Calu3 (cell line): ENCODE measurements at regions not wholly inside any gene's neighbourhood (a gene's known extent, or its start where the extent isn't known, plus 50 kb on each side); places are given as distances from the start of the nearest gene placed in this dataset.

Experiments
- BruUV-seq: library from RNA; stranded (reverse); fragments of 400-500 nt; replicated peaks from 2 replicates; lab custom pipeline; 2021; lab: Mats Ljungman, UMichigan
- CTCF ChIA-PET: fragments of 300-600 bp; sonication (Branson Sonifier 250); formaldehyde crosslinking; loops from one replicate; lab custom pipeline; 2022; ENCODE audit warnings: antibody characterized with exemption; lab: Charles Lee
- DNase-seq: peaks from one replicate; pipeline ENCODE4 v3.0.0; 2022
- H3K27ac Mint-ChIP-seq: one replicate; pipeline ENCODE4 v1.8.0; 2022; ENCODE audit warnings: mixed read lengths; ENCODE audit not compliant: unreplicated experiment
- H3K27me3 Mint-ChIP-seq: one replicate; pipeline ENCODE4 v1.8.0; 2022; ENCODE audit warnings: mixed read lengths; ENCODE audit not compliant: unreplicated experiment
- H3K36me3 Mint-ChIP-seq: one replicate; pipeline ENCODE4 v1.8.0; 2022; ENCODE audit warnings: mild to moderate bottlenecking, moderate library complexity, mixed read lengths; ENCODE audit not compliant: insufficient read depth, unreplicated experiment
- H3K4me1 Mint-ChIP-seq: one replicate; pipeline ENCODE4 v1.8.0; 2022; ENCODE audit warnings: mild to moderate bottlenecking, low read depth, mixed read lengths; ENCODE audit not compliant: unreplicated experiment
- H3K4me3 Mint-ChIP-seq: one replicate; pipeline ENCODE4 v1.8.0; 2022; ENCODE audit warnings: mild to moderate bottlenecking, low read depth, moderate library complexity, mixed read lengths; ENCODE audit not compliant: unreplicated experiment
- H3K9me3 Mint-ChIP-seq: one replicate; pipeline ENCODE4 v1.8.0; 2022; ENCODE audit warnings: low read depth, mixed read lengths; ENCODE audit not compliant: unreplicated experiment
- CTCF ChIP-seq: fragments of 200-600 bp; IDR thresholded peaks from one replicate; pipeline ENCODE4 v1.8.0; 2022; ENCODE audit warnings: antibody characterized with exemption; ENCODE audit not compliant: unreplicated experiment
- intact Hi-C: fragments of 100-400 bp; cut with micrococcal nuclease; formaldehyde crosslinking; loops from one replicate; pipeline ENCODE4 v1.10.0; 2022; ENCODE audit not compliant: unreplicated experiment

- CTCF ChIA-PET: no interaction called here
- H3K27ac Mint-ChIP-seq: no peak overlapping the region
- DNase-seq: no peak
- H3K27me3 Mint-ChIP-seq: no peaks in the 10 kb centered on the region
- intact Hi-C loops: no loop called here
- no peak for TF ChIP-seq CTCF
- H3K9me3 Mint-ChIP-seq: no peaks in the 10 kb centered on the region
- no peaks in the 10 kb centered on the region for H3K36me3 Mint-ChIP-seq
- H3K4me1 Mint-ChIP-seq: no peaks in the 10 kb centered on the region
- BruUV-seq: no TSS peak
- no peak overlapping the region for H3K4me3 Mint-ChIP-seq
Measured at GRCh38 chr9:119934497-119934896, 565.3 kb upstream of the BRINP1 start.

- BruUV-seq: no TSS peak
- Mint-ChIP-seq H3K4me3 (no peak overlapping the region), H3K4me1 (no peaks in the 10 kb centered on the region), H3K27ac (no peak overlapping the region), H3K27me3 (no peaks in the 10 kb centered on the region), H3K36me3 (no peaks in the 10 kb centered on the region), H3K9me3 (no peaks in the 10 kb centered on the region)
- CTCF ChIA-PET: no interaction called here
- intact Hi-C loops: no loop called here
- TF ChIP-seq CTCF: no peak
- no peak for DNase-seq
Measured at GRCh38 chr9:119933191-119933590, 564.0 kb upstream of the BRINP1 start.

- no peaks in the 10 kb centered on the region for H3K4me1 Mint-ChIP-seq
- CTCF ChIA-PET: no interaction called here
- peaks cover 4% of the 10 kb centered on the region for H3K9me3 Mint-ChIP-seq
- H3K27ac Mint-ChIP-seq: no peak overlapping the region
- H3K36me3 Mint-ChIP-seq: no peaks in the 10 kb centered on the region
- H3K4me3 Mint-ChIP-seq: no peak overlapping the region
- BruUV-seq: no TSS peak
- TF ChIP-seq CTCF: no peak
- intact Hi-C loops: no loop called here
- no peaks in the 10 kb centered on the region for H3K27me3 Mint-ChIP-seq
- DNase-seq: no peak
Measured at GRCh38 chr9:119924736-119925135, 555.5 kb upstream of the BRINP1 start.

GRCh38 chr9:119917175-119917574 is 547.9 kb upstream of the BRINP1 start:
- Mint-ChIP-seq H3K27ac (no peak overlapping the region), H3K9me3 (peaks cover 4% of the 10 kb centered on the region)

More at GRCh38 chr9:119917175-119917574, 547.9 kb upstream of the BRINP1 start:
- intact Hi-C loops: no loop called here
- H3K4me3 Mint-ChIP-seq: no peak overlapping the region
- BruUV-seq: no TSS peak
- DNase-seq: no peak
- no peaks in the 10 kb centered on the region for H3K36me3 Mint-ChIP-seq
- no peaks in the 10 kb centered on the region for H3K27me3 Mint-ChIP-seq
- CTCF ChIA-PET: no interaction called here
- TF ChIP-seq CTCF: no peak
- H3K4me1 Mint-ChIP-seq: no peaks in the 10 kb centered on the region
